ENCODE measurements at regions not wholly inside any gene's neighbourhood (a gene's known extent, or its start where the extent isn't known, plus 50 kb on each side); places are given as distances from the start of the nearest gene placed in this dataset.
"Not testable (repeated sequence)": the region's sequence is repeated elsewhere in the genome, so short reads cannot be mapped to it uniquely, and the experiment has no call there.

GRCh38 chr15:24326513-24326912, 349.1 kb upstream of the NPAP1 start:
- H3K4me3 ChIP-seq (ENCODE audit: low read length in 3 of 3); H3K27ac ChIP-seq (ENCODE audit: low read depth, low read length); H3K9ac ChIP-seq (ENCODE audit: low read depth in 1 of 3, low read length in 3 of 3); H3K27me3 ChIP-seq (ENCODE audit: control insufficient read depth in 3 of 3, insufficient read depth in 3 of 3, low read length in 3 of 3); H3K36me3 ChIP-seq (ENCODE audit: control insufficient read depth in 3 of 3, insufficient read depth in 3 of 3, low read length in 3 of 3); H3K9me3 ChIP-seq (ENCODE audit: control insufficient read depth in 3 of 3, low read length in 3 of 3); H3K4me1 ChIP-seq (ENCODE audit: control insufficient read depth in 3 of 3, insufficient read depth in 3 of 3, low read length in 3 of 3): not testable (repeated sequence)

GRCh38 chr15:24331964-24332363, 343.6 kb upstream of the NPAP1 start:
- not testable (repeated sequence) for H3K4me1 ChIP-seq (ENCODE audit: control insufficient read depth in 3 of 3, insufficient read depth in 3 of 3, low read length in 3 of 3); H3K4me3 ChIP-seq (ENCODE audit: low read length in 3 of 3); H3K9ac ChIP-seq (ENCODE audit: low read depth in 1 of 3, low read length in 3 of 3); H3K27me3 ChIP-seq (ENCODE audit: control insufficient read depth in 3 of 3, insufficient read depth in 3 of 3, low read length in 3 of 3); H3K27ac ChIP-seq (ENCODE audit: low read depth, low read length); H3K36me3 ChIP-seq (ENCODE audit: control insufficient read depth in 3 of 3, insufficient read depth in 3 of 3, low read length in 3 of 3); H3K9me3 ChIP-seq (ENCODE audit: control insufficient read depth in 3 of 3, low read length in 3 of 3)

GRCh38 chr15:24341876-24342275, 333.7 kb upstream of the NPAP1 start:
- not testable (repeated sequence) for H3K27me3 ChIP-seq (ENCODE audit: control insufficient read depth in 3 of 3, insufficient read depth in 3 of 3, low read length in 3 of 3); H3K4me3 ChIP-seq (ENCODE audit: low read length in 3 of 3); H3K9ac ChIP-seq (ENCODE audit: low read depth in 1 of 3, low read length in 3 of 3); H3K27ac ChIP-seq (ENCODE audit: low read depth, low read length); H3K36me3 ChIP-seq (ENCODE audit: control insufficient read depth in 3 of 3, insufficient read depth in 3 of 3, low read length in 3 of 3); H3K9me3 ChIP-seq (ENCODE audit: control insufficient read depth in 3 of 3, low read length in 3 of 3); H3K4me1 ChIP-seq (ENCODE audit: control insufficient read depth in 3 of 3, insufficient read depth in 3 of 3, low read length in 3 of 3)

- not testable (repeated sequence) for H3K27ac ChIP-seq (ENCODE audit: low read depth, low read length)
These were observed 322.8 kb upstream of the NPAP1 start for GRCh38 chr15:24352777-24353176.

GRCh38 chr15:24381103-24381502, 294.5 kb upstream of the NPAP1 start:
- not testable (repeated sequence) for H3K4me3 ChIP-seq (ENCODE audit: low read length in 3 of 3); H3K27ac ChIP-seq (ENCODE audit: low read depth, low read length); H3K27me3 ChIP-seq (ENCODE audit: control insufficient read depth in 3 of 3, insufficient read depth in 3 of 3, low read length in 3 of 3); H3K9ac ChIP-seq (ENCODE audit: low read depth in 1 of 3, low read length in 3 of 3); H3K4me1 ChIP-seq (ENCODE audit: control insufficient read depth in 3 of 3, insufficient read depth in 3 of 3, low read length in 3 of 3); H3K36me3 ChIP-seq (ENCODE audit: control insufficient read depth in 3 of 3, insufficient read depth in 3 of 3, low read length in 3 of 3); H3K9me3 ChIP-seq (ENCODE audit: control insufficient read depth in 3 of 3, low read length in 3 of 3)

More at GRCh38 chr15:24352777-24353176, 322.8 kb upstream of the NPAP1 start:
- H3K4me1 ChIP-seq (ENCODE audit: control insufficient read depth in 3 of 3, insufficient read depth in 3 of 3, low read length in 3 of 3); H3K9me3 ChIP-seq (ENCODE audit: control insufficient read depth in 3 of 3, low read length in 3 of 3); H3K27me3 ChIP-seq (ENCODE audit: control insufficient read depth in 3 of 3, insufficient read depth in 3 of 3, low read length in 3 of 3); H3K36me3 ChIP-seq (ENCODE audit: control insufficient read depth in 3 of 3, insufficient read depth in 3 of 3, low read length in 3 of 3); H3K9ac ChIP-seq (ENCODE audit: low read depth in 1 of 3, low read length in 3 of 3); H3K4me3 ChIP-seq (ENCODE audit: low read length in 3 of 3): not testable (repeated sequence)

- H3K27me3 ChIP-seq (ENCODE audit: control insufficient read depth in 3 of 3, insufficient read depth in 3 of 3, low read length in 3 of 3); H3K36me3 ChIP-seq (ENCODE audit: control insufficient read depth in 3 of 3, insufficient read depth in 3 of 3, low read length in 3 of 3); H3K9me3 ChIP-seq (ENCODE audit: control insufficient read depth in 3 of 3, low read length in 3 of 3); H3K4me1 ChIP-seq (ENCODE audit: control insufficient read depth in 3 of 3, insufficient read depth in 3 of 3, low read length in 3 of 3); H3K9ac ChIP-seq (ENCODE audit: low read depth in 1 of 3, low read length in 3 of 3); H3K4me3 ChIP-seq (ENCODE audit: low read length in 3 of 3); H3K27ac ChIP-seq (ENCODE audit: low read depth, low read length): not testable (repeated sequence)
These were observed 290.3 kb upstream of the NPAP1 start for GRCh38 chr15:24385258-24385657.

- no peak overlapping the region for H3K27ac ChIP-seq (ENCODE audit: low read depth, low read length)
- H3K36me3 ChIP-seq (ENCODE audit: control insufficient read depth in 3 of 3, insufficient read depth in 3 of 3, low read length in 3 of 3) = no peaks in the 10 kb centered on the region
- no peak overlapping the region for H3K9ac ChIP-seq (ENCODE audit: low read depth in 1 of 3, low read length in 3 of 3)
- H3K9me3 ChIP-seq (ENCODE audit: control insufficient read depth in 3 of 3, low read length in 3 of 3) = no peaks in the 10 kb centered on the region
- H3K4me1 ChIP-seq (ENCODE audit: control insufficient read depth in 3 of 3, insufficient read depth in 3 of 3, low read length in 3 of 3) = no peaks in the 10 kb centered on the region
- no peaks in the 10 kb centered on the region for H3K27me3 ChIP-seq (ENCODE audit: control insufficient read depth in 3 of 3, insufficient read depth in 3 of 3, low read length in 3 of 3)
- H3K4me3 ChIP-seq (ENCODE audit: low read length in 3 of 3) = no peak overlapping the region
These were observed 281.3 kb upstream of the NPAP1 start for GRCh38 chr15:24394303-24394702.

GRCh38 chr15:24412649-24413048, 262.9 kb upstream of the NPAP1 start:
- not testable (repeated sequence) for H3K4me3 ChIP-seq (ENCODE audit: low read length in 3 of 3); H3K4me1 ChIP-seq (ENCODE audit: control insufficient read depth in 3 of 3, insufficient read depth in 3 of 3, low read length in 3 of 3); H3K9me3 ChIP-seq (ENCODE audit: control insufficient read depth in 3 of 3, low read length in 3 of 3); H3K27me3 ChIP-seq (ENCODE audit: control insufficient read depth in 3 of 3, insufficient read depth in 3 of 3, low read length in 3 of 3); H3K27ac ChIP-seq (ENCODE audit: low read depth, low read length); H3K9ac ChIP-seq (ENCODE audit: low read depth in 1 of 3, low read length in 3 of 3); H3K36me3 ChIP-seq (ENCODE audit: control insufficient read depth in 3 of 3, insufficient read depth in 3 of 3, low read length in 3 of 3)

GRCh38 chr15:24426286-24427054, 249.1 kb upstream of the NPAP1 start:
- H3K4me3 ChIP-seq (ENCODE audit: low read length in 3 of 3); H3K27me3 ChIP-seq (ENCODE audit: control insufficient read depth in 3 of 3, insufficient read depth in 3 of 3, low read length in 3 of 3); H3K4me1 ChIP-seq (ENCODE audit: control insufficient read depth in 3 of 3, insufficient read depth in 3 of 3, low read length in 3 of 3); H3K9ac ChIP-seq (ENCODE audit: low read depth in 1 of 3, low read length in 3 of 3); H3K36me3 ChIP-seq (ENCODE audit: control insufficient read depth in 3 of 3, insufficient read depth in 3 of 3, low read length in 3 of 3); H3K9me3 ChIP-seq (ENCODE audit: control insufficient read depth in 3 of 3, low read length in 3 of 3); H3K27ac ChIP-seq (ENCODE audit: low read depth, low read length): not testable (repeated sequence)

- not testable (repeated sequence) for H3K9ac ChIP-seq (ENCODE audit: low read depth in 1 of 3, low read length in 3 of 3); H3K27me3 ChIP-seq (ENCODE audit: control insufficient read depth in 3 of 3, insufficient read depth in 3 of 3, low read length in 3 of 3); H3K4me1 ChIP-seq (ENCODE audit: control insufficient read depth in 3 of 3, insufficient read depth in 3 of 3, low read length in 3 of 3); H3K4me3 ChIP-seq (ENCODE audit: low read length in 3 of 3); H3K36me3 ChIP-seq (ENCODE audit: control insufficient read depth in 3 of 3, insufficient read depth in 3 of 3, low read length in 3 of 3); H3K9me3 ChIP-seq (ENCODE audit: control insufficient read depth in 3 of 3, low read length in 3 of 3); H3K27ac ChIP-seq (ENCODE audit: low read depth, low read length)
These were observed 248.5 kb upstream of the NPAP1 start for GRCh38 chr15:24427055-24427400.

All from skeletal muscle tissue (tissue), 3 donors.